HFF-Myc (cell line): ENCODE measurements at regions not wholly inside any gene's neighbourhood (a gene's known extent, or its start where the extent isn't known, plus 50 kb on each side); places are given as distances from the start of the nearest gene placed in this dataset.

Source experiments
- DNase-seq: peaks from one replicate; pipeline ENCODE4 v3.0.0-alpha.2; 2011; ENCODE audit warnings: low read depth; ENCODE audit errors: extremely low read depth
- H3K4me3 ChIP-seq: replicated peaks from 2 replicates; pipeline ENCODE4 v1.5.1; 2011; ENCODE audit warnings: low read depth, mild to moderate bottlenecking, control low read depth, low read length
- TF ChIP-seq, protein P1 (sequence below): IDR thresholded peaks from 2 replicates; pipeline ENCODE4 v1.5.1; 2012; ENCODE audit warnings: mild to moderate bottlenecking, low read depth, low read length, control low read depth; ENCODE audit errors: missing control alignments

DNA sequence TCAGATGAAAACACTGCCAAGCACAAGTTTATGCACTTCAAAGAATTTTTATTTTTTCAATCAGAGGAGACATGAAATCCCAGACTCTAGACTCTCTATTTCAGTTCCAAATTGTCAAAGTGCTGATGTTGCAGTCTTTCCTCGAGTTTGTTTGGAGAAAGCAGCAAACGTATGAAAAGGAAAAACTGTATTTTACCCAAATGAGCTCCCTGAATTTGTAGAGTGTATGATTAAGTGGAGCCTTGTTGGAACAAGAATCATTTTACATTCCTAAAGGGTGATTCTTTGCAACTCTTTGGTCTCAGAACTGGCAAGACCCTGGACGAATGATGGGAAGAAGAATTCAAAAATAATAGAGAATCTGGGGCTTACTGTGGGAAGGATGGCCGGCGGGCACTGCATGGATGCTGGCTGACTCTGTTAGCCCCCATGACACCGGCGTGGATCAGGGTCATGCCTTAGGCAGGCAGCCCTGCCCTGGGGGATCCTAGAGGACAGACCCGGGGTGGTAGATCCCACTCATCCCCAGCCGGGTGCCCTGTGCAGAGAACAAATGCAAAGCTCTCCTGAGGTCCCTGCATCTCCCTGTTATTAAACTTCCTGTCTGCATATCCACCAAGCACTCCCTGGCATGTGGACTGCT is 207.4 kb downstream of the FNDC1 start:
- H3K4me3 ChIP-seq: no peak overlapping the region
- DNase-seq: no peak
- TF ChIP-seq, protein P1, sequence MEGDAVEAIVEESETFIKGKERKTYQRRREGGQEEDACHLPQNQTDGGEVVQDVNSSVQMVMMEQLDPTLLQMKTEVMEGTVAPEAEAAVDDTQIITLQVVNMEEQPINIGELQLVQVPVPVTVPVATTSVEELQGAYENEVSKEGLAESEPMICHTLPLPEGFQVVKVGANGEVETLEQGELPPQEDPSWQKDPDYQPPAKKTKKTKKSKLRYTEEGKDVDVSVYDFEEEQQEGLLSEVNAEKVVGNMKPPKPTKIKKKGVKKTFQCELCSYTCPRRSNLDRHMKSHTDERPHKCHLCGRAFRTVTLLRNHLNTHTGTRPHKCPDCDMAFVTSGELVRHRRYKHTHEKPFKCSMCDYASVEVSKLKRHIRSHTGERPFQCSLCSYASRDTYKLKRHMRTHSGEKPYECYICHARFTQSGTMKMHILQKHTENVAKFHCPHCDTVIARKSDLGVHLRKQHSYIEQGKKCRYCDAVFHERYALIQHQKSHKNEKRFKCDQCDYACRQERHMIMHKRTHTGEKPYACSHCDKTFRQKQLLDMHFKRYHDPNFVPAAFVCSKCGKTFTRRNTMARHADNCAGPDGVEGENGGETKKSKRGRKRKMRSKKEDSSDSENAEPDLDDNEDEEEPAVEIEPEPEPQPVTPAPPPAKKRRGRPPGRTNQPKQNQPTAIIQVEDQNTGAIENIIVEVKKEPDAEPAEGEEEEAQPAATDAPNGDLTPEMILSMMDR: no peak

DNA sequence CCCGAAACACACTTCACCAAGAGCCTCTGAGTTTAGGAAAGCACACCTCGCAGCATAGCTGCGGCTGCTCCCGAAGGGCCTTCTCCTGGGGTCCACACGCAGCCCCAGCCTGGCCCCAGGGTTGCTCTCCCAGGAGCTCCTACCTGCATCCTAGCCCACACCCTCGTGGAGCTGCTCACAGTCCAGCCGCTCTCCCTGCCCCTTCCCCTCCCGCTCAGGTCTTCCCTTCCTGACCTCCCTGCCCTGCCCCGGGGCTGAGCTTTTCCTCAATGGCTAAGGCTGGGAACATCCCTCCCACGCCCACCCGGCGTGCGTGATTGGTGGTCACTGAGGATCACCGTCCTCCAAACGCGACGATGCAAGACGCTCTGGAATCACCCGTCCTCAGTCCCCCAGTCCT is 205.8 kb downstream of the FNDC1 start:
- no peak overlapping the region for H3K4me3 ChIP-seq
- no peak for DNase-seq
- TF ChIP-seq, protein P1: no peak

DNA sequence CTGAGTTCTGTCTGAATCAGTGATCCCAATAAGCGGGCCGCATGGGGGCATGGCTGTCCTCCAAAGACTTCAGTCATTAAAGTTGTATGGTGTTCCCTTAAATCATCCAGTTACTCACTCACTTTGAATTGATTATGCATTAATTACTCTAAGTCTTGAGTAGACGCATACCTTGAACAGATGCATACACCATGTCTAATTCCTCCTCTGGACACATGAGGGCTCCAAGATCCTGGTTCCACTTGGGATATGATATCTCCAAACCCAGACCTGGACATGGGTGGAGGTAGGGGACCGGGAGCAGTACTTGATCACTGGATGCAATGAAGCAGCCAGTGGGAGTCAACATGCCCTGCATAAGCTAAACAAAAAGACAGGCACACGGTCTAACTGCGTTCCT is 204.5 kb downstream of the FNDC1 start:
- TF ChIP-seq, protein P1: no peak
- DNase-seq: no peak
- H3K4me3 ChIP-seq: no peak overlapping the region

DNA sequence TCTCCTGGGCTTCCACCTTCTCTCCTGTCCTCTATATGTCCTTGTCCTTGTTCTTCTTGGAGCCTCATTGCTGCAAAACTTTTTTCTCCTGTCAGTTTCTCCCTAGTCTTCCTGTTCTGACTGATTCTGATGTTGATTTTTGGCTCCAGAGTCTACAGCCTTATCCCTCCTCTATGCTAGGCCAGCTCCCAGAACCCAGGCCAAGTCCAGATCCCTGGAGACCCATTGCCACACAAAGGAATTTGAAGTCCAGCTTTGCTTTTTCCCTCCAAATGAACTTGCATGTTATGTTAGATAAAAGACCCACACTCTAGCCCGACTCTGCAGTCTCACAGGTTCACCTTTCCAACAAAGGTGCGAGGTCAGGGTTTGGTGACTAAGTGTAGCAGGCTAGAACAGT is 203.1 kb downstream of the FNDC1 start:
- DNase-seq: no peak
- TF ChIP-seq, protein P1: no peak
- no peak overlapping the region for H3K4me3 ChIP-seq

DNA sequence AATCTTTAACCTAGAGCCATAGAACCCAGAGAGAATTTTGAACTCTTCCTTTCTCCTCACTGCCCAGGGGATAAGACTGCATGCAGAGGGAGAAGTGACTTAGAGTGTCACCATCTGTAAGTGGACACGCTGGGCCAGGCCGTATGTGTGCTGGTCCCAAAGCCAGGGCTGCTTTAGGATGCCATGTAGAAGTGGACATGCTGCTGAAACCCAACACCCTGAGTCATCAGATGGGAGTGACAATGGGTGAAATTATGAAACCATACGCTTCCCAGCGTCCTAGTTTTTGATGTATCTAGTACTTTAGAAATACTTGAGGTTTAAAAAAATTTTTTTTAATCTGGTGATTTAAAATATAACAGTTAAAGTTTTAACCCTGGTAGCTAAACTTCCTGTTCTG is 191.1 kb downstream of the FNDC1 start:
- DNase-seq: peak; percentile 2
- TF ChIP-seq, protein P1: no peak
- no peak overlapping the region for H3K4me3 ChIP-seq

DNA sequence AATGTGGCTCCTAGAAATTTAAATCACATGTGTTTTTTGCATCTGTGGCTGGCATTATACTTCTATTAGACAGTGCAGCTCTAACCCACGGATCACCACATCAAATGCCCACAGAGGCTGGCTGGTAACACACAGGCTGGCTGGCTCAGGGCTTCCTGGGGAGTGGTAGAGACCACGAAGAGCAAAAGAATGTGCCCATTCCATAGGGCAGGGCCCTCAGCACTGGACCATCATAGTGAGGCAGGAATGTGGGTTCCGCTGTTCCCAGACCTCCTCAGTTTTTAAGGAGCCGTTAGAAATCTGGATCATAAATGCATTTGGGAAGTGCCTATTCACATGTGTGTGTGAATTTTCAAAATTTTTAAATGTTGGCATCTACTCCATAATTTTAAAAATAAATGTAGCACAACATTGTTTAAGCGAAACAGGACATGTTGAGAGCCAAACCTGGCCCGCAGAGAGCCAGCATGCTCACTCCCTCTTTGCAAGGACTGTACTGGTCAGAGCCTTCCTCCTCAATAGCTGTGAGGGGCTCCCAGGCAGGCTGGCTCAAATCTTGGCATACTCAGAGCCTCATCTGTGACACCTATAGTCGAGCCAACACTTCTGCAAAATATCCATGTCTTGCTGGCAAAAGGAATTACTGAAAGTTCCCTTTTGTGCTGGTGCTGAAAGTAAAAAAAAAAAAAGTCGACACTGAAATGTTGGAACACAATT is 190.5 kb downstream of the FNDC1 start:
- TF ChIP-seq, protein P1: no peak
- DNase-seq: no peak
- no peak overlapping the region for H3K4me3 ChIP-seq
